Esophagus (tissue), 2 donors: ENCODE measurements at regions not wholly inside any gene's neighbourhood (a gene's known extent, or its start where the extent isn't known, plus 50 kb on each side); places are given as distances from the start of the nearest gene placed in this dataset.

ENCODE experiments used
- H3K27ac ChIP-seq, 2 donors: one replicate each; pipeline ENCODE4 v1.5.1; 2013; ENCODE audit warnings: low read depth in 2 of 2, mild to moderate bottlenecking in 2 of 2, inconsistent platforms in 1 of 2, low read length in 1 of 2, moderate library complexity in 1 of 2
- H3K27me3 ChIP-seq, 2 donors: one replicate each; pipeline ENCODE4 v1.6.1; 2013; ENCODE audit warnings: low read length in 2 of 2, control low read depth in 1 of 2, mild to moderate bottlenecking in 1 of 2; ENCODE audit not compliant: insufficient read depth in 2 of 2, control insufficient read depth in 1 of 2
- H3K36me3 ChIP-seq, 2 donors: one replicate each; pipeline ENCODE4 v1.6.1; 2013; ENCODE audit warnings: low read length in 1 of 2; ENCODE audit not compliant: control insufficient read depth in 2 of 2, insufficient read depth in 2 of 2
- H3K4me1 ChIP-seq, 2 donors: one replicate each; pipeline ENCODE4 v1.6.1; 2013; ENCODE audit warnings: low read length in 1 of 2; ENCODE audit not compliant: control insufficient read depth in 2 of 2, insufficient read depth in 2 of 2
- H3K4me3 ChIP-seq, 2 donors: one replicate each; pipeline ENCODE4 v1.5.1; 2013; ENCODE audit warnings: low read length in 2 of 2, mild to moderate bottlenecking in 2 of 2, low read depth in 1 of 2, moderate library complexity in 1 of 2
- H3K9me3 ChIP-seq, 2 donors: one replicate each; pipeline ENCODE4 v1.6.1; 2013; ENCODE audit warnings: mild to moderate bottlenecking in 2 of 2, low read depth in 1 of 2, low read length in 1 of 2, moderate library complexity in 1 of 2; ENCODE audit not compliant: control insufficient read depth in 2 of 2, insufficient read depth in 1 of 2
- WGBS, 2 donors: extraction: QIAGEN DNeasy Blood & Tissue Kit; methylation state at CpG; one replicate each; pipeline ENCODE4 v1.1.7; 2013; 5-methylcytosine and 5-hydroxymethylcytosine counted together
- donor health status: healthy with polysubstance abuse.
- donor health status: Bipolar disorder and iron deficiency.

GRCh38 chr11:25583596-25583995 is 748.3 kb upstream of the ANO3 start:
- Histone ChIP-seq H3K4me1 (no peaks in the 10 kb centered on the region), H3K4me3 (no peak overlapping the region), H3K27ac (no peak overlapping the region), H3K27me3 (no peaks in the 10 kb centered on the region), H3K9me3 (no peaks in the 10 kb centered on the region), H3K36me3 (no peaks in the 10 kb centered on the region)
- 74 to 77% methylated on average over 3 of the region's 3 CpGs for WGBS, 2 donors

GRCh38 chr11:25587496-25587895 is 744.4 kb upstream of the ANO3 start:
- Histone ChIP-seq H3K36me3 (no peaks in the 10 kb centered on the region), H3K27ac (no peak overlapping the region), H3K27me3 (no peaks in the 10 kb centered on the region), H3K4me3 (no peak overlapping the region), H3K4me1 (no peaks in the 10 kb centered on the region), H3K9me3 (no peaks in the 10 kb centered on the region)

- H3K27ac ChIP-seq = no peak overlapping the region
- H3K27me3 ChIP-seq = no peaks in the 10 kb centered on the region
- H3K9me3 ChIP-seq = no peaks in the 10 kb centered on the region
- H3K36me3 ChIP-seq = no peaks in the 10 kb centered on the region
- H3K4me3 ChIP-seq = no peak overlapping the region
- WGBS, 2 donors = 90% methylated on average over 5 of the region's 5 CpGs
- no peaks in the 10 kb centered on the region for H3K4me1 ChIP-seq
Measured at GRCh38 chr11:25593221-25593620, 738.7 kb upstream of the ANO3 start.

GRCh38 chr11:25596701-25597100 is 735.2 kb upstream of the ANO3 start:
- no peak overlapping the region for H3K4me3 ChIP-seq
- WGBS, 2 donors = 66 to 72% methylated on average over 3 of the region's 3 CpGs
- no peak overlapping the region for H3K27ac ChIP-seq
- H3K27me3 ChIP-seq = no peaks in the 10 kb centered on the region
- H3K9me3 ChIP-seq = no peaks in the 10 kb centered on the region
- H3K36me3 ChIP-seq = no peaks in the 10 kb centered on the region
- H3K4me1 ChIP-seq = no peaks in the 10 kb centered on the region

GRCh38 chr11:25597696-25598095 is 734.2 kb upstream of the ANO3 start:
- Histone ChIP-seq H3K27ac (no peak overlapping the region), H3K4me1 (no peaks in the 10 kb centered on the region), H3K4me3 (no peak overlapping the region), H3K36me3 (no peaks in the 10 kb centered on the region), H3K27me3 (no peaks in the 10 kb centered on the region), H3K9me3 (no peaks in the 10 kb centered on the region)
- 36 to 43% methylated on average over 2 of the region's 2 CpGs for WGBS, 2 donors

- Histone ChIP-seq H3K9me3 (no peaks in the 10 kb centered on the region), H3K36me3 (no peaks in the 10 kb centered on the region), H3K4me1 (no peaks in the 10 kb centered on the region), H3K4me3 (no peak overlapping the region), H3K27ac (no peak overlapping the region), H3K27me3 (no peaks in the 10 kb centered on the region)
- WGBS, 2 donors = 69 to 70% methylated on average over 2 of the region's 2 CpGs
Measured at GRCh38 chr11:25602149-25602548, 729.8 kb upstream of the ANO3 start.

GRCh38 chr11:25602959-25603358 is 729.0 kb upstream of the ANO3 start:
- 100% methylated on average over 2 of the region's 2 CpGs for WGBS, 2 donors
- no peak overlapping the region for H3K27ac ChIP-seq
- no peaks in the 10 kb centered on the region for H3K9me3 ChIP-seq
- no peak overlapping the region for H3K4me3 ChIP-seq
- H3K4me1 ChIP-seq = no peaks in the 10 kb centered on the region
- H3K36me3 ChIP-seq = no peaks in the 10 kb centered on the region
- no peaks in the 10 kb centered on the region for H3K27me3 ChIP-seq

GRCh38 chr11:25612806-25613205 is 719.1 kb upstream of the ANO3 start:
- H3K9me3 ChIP-seq = peaks cover 0 to 3% of the 10 kb centered on the region in 2 donors
- H3K4me1 ChIP-seq = no peaks in the 10 kb centered on the region
- H3K4me3 ChIP-seq = no peak overlapping the region
- peak overlapping the region in 1 of 2 donors; percentile 10 for H3K27ac ChIP-seq
- H3K36me3 ChIP-seq = no peaks in the 10 kb centered on the region
- WGBS, 2 donors = 56 to 86% methylated on average over 3 of the region's 3 CpGs
- no peaks in the 10 kb centered on the region for H3K27me3 ChIP-seq

- H3K9me3 ChIP-seq = peaks cover 0 to 3% of the 10 kb centered on the region in 2 donors
- H3K4me1 ChIP-seq = no peaks in the 10 kb centered on the region
- WGBS, 2 donors = 44 to 50% methylated on average over 1 of the region's 1 CpG
- no peak overlapping the region for H3K27ac ChIP-seq
- no peaks in the 10 kb centered on the region for H3K27me3 ChIP-seq
- no peak overlapping the region for H3K4me3 ChIP-seq
- no peaks in the 10 kb centered on the region for H3K36me3 ChIP-seq
Measured at GRCh38 chr11:25613451-25613850, 718.5 kb upstream of the ANO3 start.

GRCh38 chr11:25613865-25614264 is 718.1 kb upstream of the ANO3 start:
- 66 to 75% methylated on average over 4 of the region's 4 CpGs for WGBS, 2 donors
- no peaks in the 10 kb centered on the region for H3K36me3 ChIP-seq
- no peak overlapping the region for H3K4me3 ChIP-seq

More at GRCh38 chr11:25613865-25614264, 718.1 kb upstream of the ANO3 start:
- Histone ChIP-seq H3K27ac (no peak overlapping the region), H3K4me1 (no peaks in the 10 kb centered on the region), H3K9me3 (peaks cover 0 to 3% of the 10 kb centered on the region in 2 donors), H3K27me3 (no peaks in the 10 kb centered on the region)
